GM23338 (cell line): ENCODE measurements at regions not wholly inside any gene's neighbourhood (a gene's known extent, or its start where the extent isn't known, plus 50 kb on each side); places are given as distances from the start of the nearest gene placed in this dataset.

Experiments
- ATAC-seq: fragments of 200-7000 bp; cut with Tn5 transposase; 3 replicates; pipeline ENCODE4 v1.9.1; 2020
- DNase-seq: peaks from one replicate; pipeline ENCODE4 v3.0.0-alpha.2; 2015; ENCODE audit warnings: low spot score
- H2AFZ ChIP-seq: fragments of 200-600 bp; sonication (generic); 2 replicates; pipeline ENCODE4 v1.8.0; 2016; ENCODE audit warnings: antibody characterized with exemption, mild to moderate bottlenecking, moderate library complexity
- H3F3A ChIP-seq: fragments of 200-600 bp; sonication (generic); replicated peaks from 2 replicates; pipeline ENCODE4 v1.8.0; 2017; ENCODE audit warnings: antibody characterized with exemption, mixed run types, low read depth
- H3K27ac ChIP-seq: fragments of 200-600 bp; sonication (generic); 2 replicates; pipeline ENCODE4 v1.6.1; 2016; ENCODE audit warnings: low read depth
- H3K27me3 ChIP-seq: fragments of 200-600 bp; sonication (generic); 2 replicates; pipeline ENCODE4 v1.8.0; 2016; ENCODE audit warnings: mild to moderate bottlenecking, mixed run types, moderate library complexity; ENCODE audit not compliant: insufficient read depth
- H3K36me3 ChIP-seq: fragments of 200-600 bp; sonication (generic); 2 replicates; pipeline ENCODE4 v1.8.0; 2016; ENCODE audit warnings: mild to moderate bottlenecking; ENCODE audit not compliant: insufficient read depth
- H3K4me1 ChIP-seq: fragments of 200-600 bp; sonication (generic); 2 replicates; pipeline ENCODE4 v1.8.0; 2016; ENCODE audit warnings: mild to moderate bottlenecking, moderate library complexity; ENCODE audit not compliant: insufficient read depth
- H3K4me2 ChIP-seq: fragments of 200-600 bp; sonication (generic); 2 replicates; pipeline ENCODE4 v1.7.1; 2017; ENCODE audit warnings: mixed run types
- H3K4me3 ChIP-seq: fragments of 200-600 bp; sonication (generic); 2 replicates; pipeline ENCODE4 v1.6.1; 2016; ENCODE audit warnings: mixed run types
- H3K79me2 ChIP-seq: fragments of 200-600 bp; sonication (generic); replicated peaks from 2 replicates; pipeline ENCODE4 v1.8.0; 2017; ENCODE audit warnings: mild to moderate bottlenecking; ENCODE audit not compliant: insufficient read depth
- H3K9me2 ChIP-seq: fragments of 200-600 bp; sonication (generic); 2 replicates; pipeline ENCODE4 v1.8.0; 2017; ENCODE audit not compliant: insufficient read depth
- H4K20me1 ChIP-seq: fragments of 200-600 bp; sonication (generic); replicated peaks from 2 replicates; pipeline ENCODE4 v1.8.0; 2017; ENCODE audit warnings: mild to moderate bottlenecking; ENCODE audit not compliant: insufficient read depth
- H3K27ac Mint-ChIP-seq: 2 replicates; pipeline ENCODE4 v1.8.0; 2020; ENCODE audit warnings: inconsistent platforms, mild to moderate bottlenecking, moderate library complexity, mixed read lengths
- H3K27me3 Mint-ChIP-seq: 3 replicates; pipeline ENCODE4 v1.8.0; 2022; ENCODE audit warnings: low read depth, mild to moderate bottlenecking, moderate library complexity, mixed read lengths, inconsistent platforms; ENCODE audit not compliant: insufficient read depth, poor library complexity
- H3K36me3 Mint-ChIP-seq: 3 replicates; pipeline ENCODE4 v1.8.0; 2021; ENCODE audit warnings: low read depth, mild to moderate bottlenecking, inconsistent platforms, moderate library complexity, mixed read lengths
- H3K4me1 Mint-ChIP-seq: 3 replicates; pipeline ENCODE4 v1.8.0; 2020; ENCODE audit warnings: mild to moderate bottlenecking, inconsistent platforms, mixed read lengths
- H3K4me3 Mint-ChIP-seq: 3 replicates; pipeline ENCODE4 v1.8.0; 2021; ENCODE audit warnings: moderate library complexity, mild to moderate bottlenecking, inconsistent platforms, mixed read lengths
- H3K9me3 Mint-ChIP-seq: 3 replicates; pipeline ENCODE4 v1.8.0; 2020; ENCODE audit warnings: moderate library complexity, mild to moderate bottlenecking, inconsistent platforms, mixed read lengths
- CREB1 ChIP-seq: fragments of 250-450 bp; sonication (Bioruptor Pico); IDR thresholded peaks from 2 replicates; pipeline ENCODE4 v1.5.0; 2020; ENCODE audit warnings: low read depth, mild to moderate bottlenecking, moderate library complexity
- CTCF ChIP-seq, 2 experiments: fragments of 200-600 bp in 1 of 2; sonication (generic) in 1 of 2; conservative IDR thresholded peaks; 2 replicates each; pipeline versions ENCODE4 v1.5.1 to v1.6.1; 2016 to 2017; ENCODE audit warnings: antibody characterized with exemption in 2 of 2, low read depth in 2 of 2, mild to moderate bottlenecking in 2 of 2, moderate library complexity in 1 of 2
- ETS1 ChIP-seq: IDR thresholded peaks from 2 replicates; pipeline ENCODE4 v1.6.1; 2016; ENCODE audit warnings: antibody characterized with exemption
- EZH2 ChIP-seq: fragments of 200-600 bp; sonication (generic); IDR thresholded peaks from one replicate; pipeline ENCODE4 v1.8.0; 2017; ENCODE audit warnings: antibody characterized with exemption, mild to moderate bottlenecking, low read depth; ENCODE audit not compliant: unreplicated experiment
- EZH2phosphoT487 ChIP-seq: fragments of 200-600 bp; sonication (generic); IDR thresholded peaks from one replicate; pipeline ENCODE4 v1.8.1; 2018; ENCODE audit warnings: antibody characterized with exemption; ENCODE audit not compliant: unreplicated experiment
- JUNB ChIP-seq: IDR thresholded peaks from one replicate; pipeline ENCODE4 v1.6.1; 2016; ENCODE audit warnings: antibody characterized with exemption; ENCODE audit not compliant: unreplicated experiment
- NANOG ChIP-seq: IDR thresholded peaks from 2 replicates; pipeline ENCODE4 v1.6.1; 2016; ENCODE audit warnings: antibody characterized with exemption, borderline replicate concordance
- POLR2AphosphoS5 ChIP-seq: IDR thresholded peaks from 2 replicates; pipeline ENCODE4 v1.6.1; 2016; ENCODE audit warnings: antibody characterized with exemption, low read depth
- REST ChIP-seq: IDR thresholded peaks from one replicate; pipeline ENCODE4 v1.6.1; 2018; ENCODE audit warnings: antibody characterized with exemption; ENCODE audit not compliant: unreplicated experiment
- STAT1 ChIP-seq: IDR thresholded peaks from one replicate; pipeline ENCODE4 v1.6.1; 2016; ENCODE audit warnings: antibody characterized with exemption; ENCODE audit not compliant: unreplicated experiment
- ZNF114 ChIP-seq: fragments of 250-450 bp; sonication (Bioruptor Pico); IDR thresholded peaks from 2 replicates; pipeline ENCODE4 v1.5.0; 2020; ENCODE audit warnings: mild to moderate bottlenecking, moderate library complexity
- ZNF331 ChIP-seq: fragments of 250-450 bp; sonication (Bioruptor Pico); IDR thresholded peaks from 2 replicates; pipeline ENCODE4 v1.5.0; 2020; ENCODE audit warnings: low read depth, mild to moderate bottlenecking, moderate library complexity
- TF ChIP-seq, protein P1 (sequence below): fragments of 250-450 bp; sonication (Bioruptor Pico); IDR thresholded peaks from 2 replicates; pipeline ENCODE4 v1.5.0; 2020; ENCODE audit warnings: mild to moderate bottlenecking, moderate library complexity

DNA sequence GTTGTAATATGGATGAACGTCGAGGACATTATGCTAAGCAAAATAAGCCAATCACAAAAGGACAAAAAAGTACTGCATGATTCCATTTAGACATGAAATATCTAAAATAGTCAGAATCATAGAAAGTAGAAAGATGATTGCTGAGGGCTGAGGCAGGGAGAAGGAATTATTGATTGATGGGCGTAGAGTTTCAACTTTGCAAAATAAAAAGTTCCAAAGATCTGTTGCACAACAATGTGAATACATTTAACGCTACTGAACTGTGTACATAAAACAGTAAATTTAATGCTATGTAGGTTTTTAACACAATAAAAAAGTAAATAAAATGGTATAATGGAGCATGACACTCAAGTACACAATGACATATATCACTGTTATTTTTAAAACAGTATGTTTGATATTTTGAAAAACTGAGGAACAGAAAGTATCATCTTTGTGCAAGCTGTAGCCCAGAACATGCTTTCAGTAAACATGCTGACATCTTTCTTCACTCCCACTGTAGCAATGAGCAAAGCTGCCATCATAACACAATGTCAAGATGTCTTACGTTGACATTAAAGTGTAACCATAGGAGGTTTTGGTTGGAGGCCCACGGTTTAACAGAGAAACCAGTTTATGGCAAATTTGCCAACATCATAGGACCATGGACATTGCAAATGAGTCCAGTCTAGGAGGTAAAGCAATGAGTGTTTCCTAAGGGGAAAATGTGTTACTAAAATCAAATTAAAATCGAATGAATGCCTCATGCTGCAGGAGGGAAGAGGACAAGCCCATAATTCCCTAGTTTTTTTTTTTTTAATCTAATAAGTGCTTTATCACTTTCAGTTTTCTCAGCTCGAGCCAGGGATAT, 125.8 kb upstream of the SGCD start:
- H3K27me3 Mint-ChIP-seq, result no peaks in the 10 kb centered on the region
- ATAC-seq, result no peak
- no peak overlapping the region for H3K27ac ChIP-seq

More for the DNA sequence above, 125.8 kb upstream of the SGCD start:
- Histone ChIP-seq H3K9me2 (no peaks in the 10 kb centered on the region), H3K4me2 (no peak overlapping the region), H3F3A (no peaks in the 10 kb centered on the region), H3K4me3 (no peak overlapping the region), H3K36me3 (no peaks in the 10 kb centered on the region), H3K79me2 (no peaks in the 10 kb centered on the region), H2AFZ (no peak overlapping the region; the same call in 1 of the 2 replicates), H3K4me1 (no peaks in the 10 kb centered on the region), H4K20me1 (no peaks in the 10 kb centered on the region), H3K27me3 (no peaks in the 10 kb centered on the region)
- Mint-ChIP-seq H3K36me3 (no peaks in the 10 kb centered on the region), H3K27ac (no peak overlapping the region), H3K9me3 (no peaks in the 10 kb centered on the region), H3K4me1 (peaks cover 11% of the 10 kb centered on the region), H3K4me3 (no peak overlapping the region)
- TF ChIP-seq ZNF331 (no peak), ETS1 (no peak), ZNF114 (CRISPR knock-in tag) (no peak), NANOG (no peak), JUNB (no peak), STAT1 (no peak), POLR2AphosphoS5 (no peak), REST (no peak), EZH2 (no peak), EZH2phosphoT487 (no peak), CREB1 (CRISPR knock-in tag) (no peak), CTCF (conservative IDR thresholded peaks at IDR 0.05; ENCODE audit: low read depth in 2 of 2) (no peak)
- TF ChIP-seq, protein P1, sequence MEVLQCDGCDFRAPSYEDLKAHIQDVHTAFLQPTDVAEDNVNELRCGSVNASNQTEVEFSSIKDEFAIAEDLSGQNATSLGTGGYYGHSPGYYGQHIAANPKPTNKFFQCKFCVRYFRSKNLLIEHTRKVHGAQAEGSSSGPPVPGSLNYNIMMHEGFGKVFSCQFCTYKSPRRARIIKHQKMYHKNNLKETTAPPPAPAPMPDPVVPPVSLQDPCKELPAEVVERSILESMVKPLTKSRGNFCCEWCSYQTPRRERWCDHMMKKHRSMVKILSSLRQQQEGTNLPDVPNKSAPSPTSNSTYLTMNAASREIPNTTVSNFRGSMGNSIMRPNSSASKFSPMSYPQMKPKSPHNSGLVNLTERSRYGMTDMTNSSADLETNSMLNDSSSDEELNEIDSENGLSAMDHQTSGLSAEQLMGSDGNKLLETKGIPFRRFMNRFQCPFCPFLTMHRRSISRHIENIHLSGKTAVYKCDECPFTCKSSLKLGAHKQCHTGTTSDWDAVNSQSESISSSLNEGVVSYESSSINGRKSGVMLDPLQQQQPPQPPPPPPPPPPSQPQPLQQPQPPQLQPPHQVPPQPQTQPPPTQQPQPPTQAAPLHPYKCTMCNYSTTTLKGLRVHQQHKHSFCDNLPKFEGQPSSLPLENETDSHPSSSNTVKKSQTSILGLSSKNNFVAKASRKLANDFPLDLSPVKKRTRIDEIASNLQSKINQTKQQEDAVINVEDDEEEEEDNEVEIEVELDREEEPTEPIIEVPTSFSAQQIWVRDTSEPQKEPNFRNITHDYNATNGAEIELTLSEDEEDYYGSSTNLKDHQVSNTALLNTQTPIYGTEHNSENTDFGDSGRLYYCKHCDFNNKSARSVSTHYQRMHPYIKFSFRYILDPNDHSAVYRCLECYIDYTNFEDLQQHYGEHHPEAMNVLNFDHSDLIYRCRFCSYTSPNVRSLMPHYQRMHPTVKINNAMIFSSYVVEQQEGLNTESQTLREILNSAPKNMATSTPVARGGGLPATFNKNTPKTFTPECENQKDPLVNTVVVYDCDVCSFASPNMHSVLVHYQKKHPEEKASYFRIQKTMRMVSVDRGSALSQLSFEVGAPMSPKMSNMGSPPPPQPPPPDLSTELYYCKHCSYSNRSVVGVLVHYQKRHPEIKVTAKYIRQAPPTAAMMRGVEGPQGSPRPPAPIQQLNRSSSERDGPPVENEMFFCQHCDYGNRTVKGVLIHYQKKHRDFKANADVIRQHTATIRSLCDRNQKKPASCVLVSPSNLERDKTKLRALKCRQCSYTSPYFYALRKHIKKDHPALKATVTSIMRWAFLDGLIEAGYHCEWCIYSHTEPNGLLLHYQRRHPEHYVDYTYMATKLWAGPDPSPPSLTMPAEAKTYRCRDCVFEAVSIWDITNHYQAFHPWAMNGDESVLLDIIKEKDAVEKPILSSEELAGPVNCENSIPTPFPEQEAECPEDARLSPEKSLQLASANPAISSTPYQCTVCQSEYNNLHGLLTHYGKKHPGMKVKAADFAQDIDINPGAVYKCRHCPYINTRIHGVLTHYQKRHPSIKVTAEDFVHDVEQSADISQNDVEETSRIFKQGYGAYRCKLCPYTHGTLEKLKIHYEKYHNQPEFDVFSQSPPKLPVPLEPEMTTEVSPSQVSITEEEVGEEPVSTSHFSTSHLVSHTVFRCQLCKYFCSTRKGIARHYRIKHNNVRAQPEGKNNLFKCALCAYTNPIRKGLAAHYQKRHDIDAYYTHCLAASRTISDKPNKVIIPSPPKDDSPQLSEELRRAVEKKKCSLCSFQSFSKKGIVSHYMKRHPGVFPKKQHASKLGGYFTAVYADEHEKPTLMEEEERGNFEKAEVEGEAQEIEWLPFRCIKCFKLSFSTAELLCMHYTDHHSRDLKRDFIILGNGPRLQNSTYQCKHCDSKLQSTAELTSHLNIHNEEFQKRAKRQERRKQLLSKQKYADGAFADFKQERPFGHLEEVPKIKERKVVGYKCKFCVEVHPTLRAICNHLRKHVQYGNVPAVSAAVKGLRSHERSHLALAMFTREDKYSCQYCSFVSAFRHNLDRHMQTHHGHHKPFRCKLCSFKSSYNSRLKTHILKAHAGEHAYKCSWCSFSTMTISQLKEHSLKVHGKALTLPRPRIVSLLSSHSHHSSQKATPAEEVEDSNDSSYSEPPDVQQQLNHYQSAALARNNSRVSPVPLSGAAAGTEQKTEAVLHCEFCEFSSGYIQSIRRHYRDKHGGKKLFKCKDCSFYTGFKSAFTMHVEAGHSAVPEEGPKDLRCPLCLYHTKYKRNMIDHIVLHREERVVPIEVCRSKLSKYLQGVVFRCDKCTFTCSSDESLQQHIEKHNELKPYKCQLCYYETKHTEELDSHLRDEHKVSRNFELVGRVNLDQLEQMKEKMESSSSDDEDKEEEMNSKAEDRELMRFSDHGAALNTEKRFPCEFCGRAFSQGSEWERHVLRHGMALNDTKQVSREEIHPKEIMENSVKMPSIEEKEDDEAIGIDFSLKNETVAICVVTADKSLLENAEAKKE (CRISPR knock-in tag), result no peak
- no peak for DNase-seq
